Hematopoietic multipotent progenitor cell (in vitro differentiated cells): ENCODE measurements at regions not wholly inside any gene's neighbourhood (a gene's known extent, or its start where the extent isn't known, plus 50 kb on each side); places are given as distances from the start of the nearest gene placed in this dataset.
A peak's percentile ranks its signal among the peaks of the same experiment; 100 is the strongest.

Source experiments
- DNase-seq, 3 donors: peaks; one replicate each; pipeline ENCODE4 v3.0.0-alpha.2; 2011 to 2015; ENCODE audit warnings: low read depth in 2 of 3, low spot score in 2 of 3

GRCh38 chr9:134556531-134557068 is 85.0 kb upstream of the COL5A1 start:
- DNase-seq: no peak

GRCh38 chr9:134557331-134557730 is 84.3 kb upstream of the COL5A1 start:
- DNase-seq: no peak

GRCh38 chr9:134558124-134558905 is 83.3 kb upstream of the COL5A1 start:
- no peak for DNase-seq

DNA sequence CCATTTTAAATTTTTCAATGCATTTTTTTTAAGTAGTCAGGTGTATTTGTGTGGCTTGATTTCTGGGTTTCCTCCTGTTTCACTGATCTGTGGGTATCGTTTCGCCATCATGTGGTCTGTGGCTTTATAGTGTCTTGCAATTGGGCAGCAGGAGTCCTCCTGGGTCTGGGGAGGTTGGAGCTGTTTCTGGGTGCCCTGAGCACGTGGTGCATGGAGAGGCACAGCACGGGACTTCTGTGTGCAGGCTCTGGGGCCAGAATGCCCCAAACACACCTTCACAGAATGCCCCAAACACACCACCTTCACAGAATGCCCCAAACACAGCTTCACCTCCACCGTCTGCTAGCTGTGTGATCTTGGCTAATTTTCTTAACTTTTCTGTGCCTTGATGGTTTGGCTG is 82.6 kb upstream of the COL5A1 start:
- DNase-seq: peak in 1 of 3 donors; percentile 50

DNA sequence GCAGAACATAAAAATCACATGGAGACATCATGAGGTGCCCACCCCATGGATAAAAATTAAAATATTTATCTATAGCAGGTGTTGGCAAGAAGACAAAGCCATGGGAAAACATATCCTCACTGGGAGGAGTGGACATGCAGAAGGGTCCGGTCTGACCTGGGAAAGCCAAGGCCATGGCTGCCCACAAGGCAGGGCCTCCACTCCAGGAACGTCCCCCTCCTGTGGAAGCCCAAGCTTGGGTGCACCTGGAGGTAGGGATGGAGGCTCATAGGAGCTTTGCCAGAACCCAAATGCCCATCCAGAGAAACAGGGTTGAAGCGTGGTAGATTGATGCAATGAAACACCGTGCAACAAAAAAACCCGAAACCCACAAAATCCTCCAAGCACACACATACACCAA is 81.4 kb upstream of the COL5A1 start:
- no peak for DNase-seq

- DNase-seq: no peak
Observed at GRCh38 chr9:134560654-134561053, 80.9 kb upstream of the COL5A1 start.

GRCh38 chr9:134561427-134562145 is 80.0 kb upstream of the COL5A1 start:
- DNase-seq: no peak

- DNase-seq: no peak
Observed at GRCh38 chr9:134562146-134562849, 79.3 kb upstream of the COL5A1 start.

DNA sequence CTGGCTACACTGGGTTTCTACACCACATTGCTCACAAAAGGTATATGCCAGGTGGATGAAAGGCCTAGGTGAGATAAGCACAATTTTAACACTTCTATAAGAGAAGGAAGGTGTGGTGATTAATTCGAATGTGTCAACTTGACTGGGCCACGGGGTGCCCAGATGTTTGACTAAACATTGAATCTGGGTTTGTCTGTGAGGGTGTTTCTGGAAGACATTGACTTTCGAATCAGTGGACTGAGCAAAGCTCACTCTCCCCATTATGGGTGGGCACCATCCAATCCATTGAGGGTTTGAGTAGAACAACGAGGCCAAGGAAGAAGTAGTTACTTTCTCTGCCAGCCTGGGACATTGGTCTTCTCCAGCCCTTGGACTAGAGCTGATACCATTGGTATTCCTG is 78.2 kb upstream of the COL5A1 start:
- no peak for DNase-seq

DNA sequence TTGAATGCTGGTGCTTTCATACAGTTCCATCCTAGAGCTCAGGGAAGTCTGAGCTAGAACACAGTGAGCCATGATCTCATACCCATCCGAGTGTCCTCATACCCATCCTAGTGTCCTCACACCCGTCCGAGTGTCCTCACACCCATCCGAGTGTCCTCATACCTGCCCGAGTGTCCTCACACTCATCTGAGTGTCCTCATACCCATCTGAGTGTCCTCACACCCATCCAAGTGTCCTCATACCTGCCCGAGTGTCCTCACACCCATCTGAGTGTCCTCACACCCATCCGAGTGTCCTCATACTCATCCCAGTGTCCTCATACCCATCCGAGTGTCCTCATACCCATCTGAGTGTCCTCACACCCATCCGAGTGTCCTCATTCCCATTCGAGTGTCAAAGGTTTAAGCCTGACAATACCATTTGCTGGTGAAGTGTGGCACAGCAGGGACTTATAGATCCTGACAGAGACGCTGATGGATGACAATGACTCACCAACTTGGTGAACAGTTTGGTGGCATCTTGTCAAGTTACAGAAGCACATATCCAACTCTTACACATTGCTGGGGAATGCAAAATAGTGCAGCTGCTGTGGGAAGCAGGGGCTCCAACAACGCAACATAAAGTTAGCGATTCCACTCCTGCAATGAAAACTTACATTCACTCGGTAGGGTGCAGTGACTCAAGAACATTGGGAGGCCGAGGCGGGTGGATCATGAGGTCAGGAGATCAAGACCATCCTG is 77.0 kb upstream of the COL5A1 start:
- no peak for DNase-seq

DNA sequence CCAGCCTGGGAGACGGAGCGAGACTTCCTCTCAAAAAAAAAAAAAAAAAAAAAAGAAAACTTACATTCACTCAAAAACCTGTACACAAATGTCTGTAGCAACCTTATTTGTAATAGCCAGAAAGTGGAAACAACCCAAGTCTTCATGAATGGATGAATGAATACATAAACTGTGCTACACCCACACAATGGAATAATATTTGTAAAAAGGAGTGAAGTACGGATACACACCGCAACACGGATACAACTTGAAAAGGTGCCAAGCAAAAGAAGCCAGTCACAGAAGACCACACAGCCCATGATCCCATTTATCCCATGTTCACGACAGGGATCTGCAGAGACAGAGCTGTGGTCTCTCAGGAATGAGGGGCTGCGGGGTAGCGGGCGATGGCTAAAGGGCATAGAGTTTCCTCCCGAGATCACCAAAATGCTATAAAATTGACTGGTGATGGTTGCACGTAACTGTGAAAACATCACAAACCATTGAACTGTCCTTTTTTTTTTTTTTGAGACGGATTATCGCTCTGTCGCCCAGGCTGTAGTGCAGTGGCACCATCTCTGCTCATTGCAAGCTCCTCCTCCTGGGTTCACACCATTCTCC is 76.2 kb upstream of the COL5A1 start:
- DNase-seq: no peak

DNA sequence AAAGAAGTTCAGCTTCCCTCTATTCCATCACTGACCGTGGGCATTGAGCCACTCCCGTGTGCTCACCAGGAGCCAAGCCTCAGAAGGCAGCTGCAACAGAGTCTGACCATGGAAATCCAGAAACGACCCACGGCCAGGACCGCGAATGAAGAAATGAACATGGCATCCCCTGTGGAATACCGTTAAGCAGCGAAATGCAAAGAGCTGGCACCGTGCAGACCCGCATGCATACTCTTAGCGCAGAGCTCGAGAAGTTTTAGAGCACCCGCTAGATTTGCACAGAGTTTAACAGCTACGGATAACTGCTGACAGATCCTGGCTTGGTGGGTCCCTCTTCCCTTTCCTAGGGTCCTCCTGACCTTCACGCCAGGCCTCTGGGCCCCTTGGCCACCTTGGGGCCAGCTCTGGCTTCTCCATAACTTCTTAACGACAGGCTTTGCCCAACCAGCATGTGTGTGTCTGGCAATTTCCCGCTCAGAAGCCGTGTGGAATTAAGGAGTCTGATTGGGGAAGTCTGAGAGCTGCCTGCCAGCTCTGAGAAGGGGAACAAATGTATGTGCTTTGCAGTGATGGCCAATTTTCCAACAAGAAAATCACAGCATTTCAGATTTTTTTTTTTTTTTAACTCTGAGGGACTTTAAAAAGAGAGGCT is 75.3 kb upstream of the COL5A1 start:
- DNase-seq: no peak

- no peak for DNase-seq
Observed at GRCh38 chr9:134566936-134567335, 74.7 kb upstream of the COL5A1 start.

GRCh38 chr9:134568116-134568515 is 73.5 kb upstream of the COL5A1 start:
- DNase-seq: no peak

DNA sequence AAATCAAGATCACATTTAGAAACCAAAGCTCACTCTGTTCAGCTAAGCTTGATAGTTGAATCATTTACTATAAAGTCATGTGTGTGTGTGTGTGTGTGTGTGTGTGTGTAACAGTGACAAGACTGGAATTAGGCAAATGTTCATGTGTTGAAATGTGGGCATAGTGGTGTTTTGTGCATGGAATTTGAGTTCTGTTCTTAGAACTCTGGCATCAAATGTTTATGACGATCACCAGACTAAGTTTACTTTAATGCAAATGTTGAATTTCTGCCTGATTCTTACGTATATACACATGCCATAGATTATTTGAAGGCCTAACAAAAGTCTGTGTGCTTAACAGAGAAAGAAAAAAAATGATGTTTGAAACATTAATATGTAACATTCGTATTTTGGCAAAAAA is 72.8 kb upstream of the COL5A1 start:
- DNase-seq: no peak

GRCh38 chr9:134569626-134570025 is 72.0 kb upstream of the COL5A1 start:
- no peak for DNase-seq

DNA sequence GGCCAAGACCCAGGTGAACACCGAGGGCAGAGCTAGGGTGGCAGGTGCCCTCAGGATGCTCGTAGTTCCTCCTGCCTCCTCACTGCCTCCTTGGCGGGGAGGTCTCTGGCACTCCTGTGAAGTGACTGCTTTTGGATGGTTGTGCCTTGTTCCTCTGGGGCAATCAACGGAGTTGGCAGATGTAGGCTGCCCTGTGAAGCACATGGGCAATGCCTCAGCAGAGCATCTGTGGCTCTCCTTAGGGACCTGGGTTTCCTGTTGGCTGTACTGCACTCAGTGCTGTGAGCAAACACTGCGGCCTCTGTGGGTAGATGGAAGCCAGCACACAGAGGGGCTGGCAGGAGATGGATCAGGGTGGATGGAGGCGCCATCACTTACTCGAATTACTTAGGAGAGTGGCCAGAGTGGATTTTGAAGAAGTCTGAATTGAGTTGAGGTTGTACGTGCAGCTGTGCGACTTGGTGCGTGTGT is 71.4 kb upstream of the COL5A1 start:
- DNase-seq: peak in 1 of 3 donors; percentile 18

DNA sequence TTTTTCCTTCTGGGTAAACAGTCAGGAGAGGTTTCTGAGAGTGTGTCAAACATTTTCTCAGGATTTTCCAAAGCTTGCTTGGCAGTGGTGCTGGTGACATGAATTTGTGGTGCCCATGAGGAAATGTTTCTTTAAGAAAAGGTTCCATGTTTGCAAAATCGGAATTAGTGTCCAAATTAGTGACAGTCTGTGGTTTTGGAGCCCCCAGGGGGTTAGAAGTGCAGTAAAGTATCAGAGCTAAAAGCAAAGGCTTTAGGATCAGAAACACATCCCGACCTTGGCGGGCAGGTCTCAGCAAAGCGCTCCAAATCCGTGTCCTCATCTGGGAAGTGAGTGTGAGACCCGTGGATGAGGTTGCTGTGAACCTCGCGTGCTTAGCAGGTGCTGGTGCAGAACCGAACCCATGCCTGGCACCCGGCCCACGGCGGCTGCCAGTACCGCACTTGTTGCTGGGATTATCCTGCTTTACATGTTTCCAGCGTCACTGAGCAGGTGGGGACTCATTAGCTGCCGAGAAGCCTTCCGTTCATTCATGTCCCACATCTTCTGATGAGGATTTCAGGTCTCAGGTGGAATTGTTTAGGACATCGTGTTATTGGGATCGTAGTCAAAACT is 70.8 kb upstream of the COL5A1 start:
- DNase-seq: no peak

- no peak for DNase-seq
Observed at GRCh38 chr9:134571326-134571931, 70.2 kb upstream of the COL5A1 start.
